Hematopoietic multipotent progenitor cell treated with erythropoietin and hydrocortisone succinate and interleukin-3 and kit ligand, for 4 days (in vitro differentiated cells): ENCODE measurements at regions not wholly inside any gene's neighbourhood (a gene's known extent, or its start where the extent isn't known, plus 50 kb on each side); places are given as distances from the start of the nearest gene placed in this dataset.

Source experiments
- DNase-seq: peaks from one replicate; pipeline ENCODE4 v3.0.0-alpha.2; 2015

DNA sequence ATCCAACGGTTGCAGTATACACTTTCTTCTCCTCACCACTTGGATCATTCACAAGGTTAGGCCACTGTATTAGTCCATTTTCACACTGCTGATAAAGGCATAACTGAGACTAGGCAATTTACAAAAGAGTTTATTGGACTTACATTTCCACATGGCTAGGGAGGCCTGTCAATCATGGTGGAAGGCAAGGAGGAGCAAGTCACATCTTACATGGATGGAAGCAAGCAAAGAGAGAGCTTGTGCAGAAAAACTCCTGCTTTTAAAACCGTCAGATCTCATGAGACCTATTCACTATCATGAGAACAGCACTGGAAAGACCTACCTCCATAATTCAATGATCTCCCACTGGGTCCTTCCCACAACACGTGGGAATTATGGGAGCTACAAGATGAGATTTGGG lies 81.8 kb upstream of the DAP start:
- no peak for DNase-seq

GRCh38 chr5:10839916-10840599 lies 79.0 kb upstream of the DAP start:
- DNase-seq = peak; percentile 46

DNA sequence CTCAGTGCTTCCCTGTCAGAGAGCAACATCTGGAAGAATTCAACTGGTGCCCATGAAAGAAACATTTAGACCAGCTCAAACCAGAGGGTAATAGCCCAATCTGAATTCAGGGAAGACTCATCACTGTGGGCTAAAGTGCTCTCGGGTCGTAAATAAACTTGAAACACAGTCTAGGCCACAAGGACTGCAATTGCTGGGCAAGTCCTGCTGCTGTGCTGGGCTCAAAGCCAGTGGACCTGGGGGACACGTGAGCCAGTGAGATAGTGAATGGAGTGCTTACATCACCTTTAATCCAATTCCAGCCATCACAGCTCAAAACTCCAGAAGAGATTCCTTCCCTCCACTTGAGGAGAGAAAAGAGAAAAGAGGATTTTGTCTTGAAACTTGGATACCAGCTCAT lies 78.1 kb upstream of the DAP start:
- DNase-seq = no peak

GRCh38 chr5:10838038-10838437 lies 77.0 kb upstream of the DAP start:
- DNase-seq = peak; percentile 12

- DNase-seq = no peak
These were observed 76.0 kb upstream of the DAP start for GRCh38 chr5:10836986-10837385.

GRCh38 chr5:10834695-10835094 lies 73.7 kb upstream of the DAP start:
- no peak for DNase-seq

GRCh38 chr5:10832987-10833386 lies 72.0 kb upstream of the DAP start:
- DNase-seq = no peak

- DNase-seq = no peak
These were observed 71.4 kb upstream of the DAP start for GRCh38 chr5:10832421-10832820.

- no peak for DNase-seq
These were observed 70.4 kb upstream of the DAP start for GRCh38 chr5:10831419-10831818.

DNA sequence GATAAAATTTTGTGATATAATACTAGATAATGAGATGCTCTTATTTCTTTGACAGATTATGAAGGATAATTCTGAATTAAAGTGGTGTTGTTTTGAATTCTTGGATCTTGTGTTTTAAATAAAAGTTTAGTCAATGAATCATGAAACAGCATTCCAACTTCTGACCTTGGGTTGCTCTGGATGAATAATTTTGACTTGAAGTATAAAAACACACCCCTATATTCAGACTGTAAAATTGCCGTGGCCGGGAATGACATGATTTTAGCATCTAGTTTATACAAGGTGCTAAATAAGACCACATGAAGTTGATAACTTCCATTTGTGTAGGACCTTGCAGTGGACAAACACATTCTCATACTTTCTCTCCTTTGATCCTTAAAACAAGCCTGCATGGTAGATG lies 67.2 kb upstream of the DAP start:
- no peak for DNase-seq

- DNase-seq = no peak
These were observed 66.5 kb upstream of the DAP start for GRCh38 chr5:10827571-10827970.

DNA sequence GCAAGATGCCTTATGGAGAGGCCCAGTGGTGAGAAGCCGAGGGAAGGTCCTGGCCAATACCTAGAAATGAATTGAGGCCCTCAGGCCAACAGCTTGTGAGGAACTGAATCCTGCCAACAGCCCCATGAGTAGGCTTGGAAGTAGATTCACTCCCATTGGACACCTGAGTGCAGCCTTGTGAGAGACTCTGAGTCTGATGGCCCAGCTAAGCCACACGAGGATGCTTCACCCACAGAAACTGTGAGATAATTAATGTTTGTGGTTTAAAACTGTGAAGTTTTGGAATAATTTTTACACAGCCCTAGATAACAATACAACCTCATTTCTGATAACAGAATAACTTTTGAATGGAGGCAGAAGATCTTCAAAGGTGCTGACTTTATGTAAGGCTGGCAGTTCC lies 65.9 kb upstream of the DAP start:
- DNase-seq = peak; percentile 6

DNA sequence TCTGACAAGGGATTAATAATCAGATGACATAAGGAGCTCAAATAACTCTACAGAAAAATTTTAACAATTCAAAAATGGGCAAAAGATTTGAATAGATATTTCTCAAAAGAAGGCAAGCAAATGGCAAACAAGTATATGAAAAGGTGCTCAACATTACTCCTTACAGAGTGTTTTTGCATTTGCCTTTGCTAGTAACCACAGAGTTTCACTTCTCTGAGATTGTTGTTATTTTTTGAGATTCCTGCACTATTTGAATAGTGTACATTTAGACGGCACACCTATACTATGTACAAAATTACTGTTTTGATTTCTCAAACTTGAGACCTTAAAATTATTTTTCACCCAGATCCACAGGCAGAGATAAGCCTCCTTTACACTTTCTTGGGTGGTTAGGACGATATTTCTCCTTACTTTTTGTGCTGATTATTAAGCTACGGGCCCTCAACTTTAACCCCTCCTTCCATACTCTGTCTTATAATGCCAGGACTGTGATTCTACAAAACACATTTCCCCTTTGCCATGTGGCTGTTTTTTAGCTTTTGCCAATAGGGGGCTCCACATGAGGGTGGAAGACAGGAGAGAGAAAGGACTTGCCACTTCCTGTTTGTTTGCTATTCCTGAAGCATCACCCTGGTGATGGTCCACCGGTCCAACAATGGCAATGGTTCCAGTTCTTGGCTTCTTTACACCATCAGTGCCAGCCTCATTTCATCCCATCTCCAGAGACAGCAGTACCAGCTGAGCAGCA lies 65.0 kb upstream of the DAP start:
- DNase-seq = peak; percentile 25

DNA sequence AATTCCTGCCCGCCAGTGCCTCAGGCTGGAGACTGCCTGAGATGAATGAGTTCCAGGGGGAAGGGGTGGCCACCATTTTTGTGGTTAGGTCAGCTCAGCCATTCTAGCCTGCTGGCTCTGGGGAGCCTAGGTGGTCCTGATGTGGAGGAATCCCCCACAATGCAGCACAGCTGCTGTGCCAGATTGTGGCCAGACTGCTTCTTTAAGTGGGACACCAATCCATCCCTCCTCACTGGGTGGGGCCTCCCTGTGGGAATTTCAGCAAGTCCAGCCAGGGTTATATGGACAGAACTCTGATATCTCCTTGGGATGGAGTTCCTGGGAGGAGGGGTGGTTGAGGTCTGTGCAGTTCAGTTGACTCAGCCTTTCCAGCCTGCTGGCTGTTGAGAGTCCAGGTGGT lies 51.2 kb upstream of the DAP start:
- DNase-seq = no peak
